ENCODE measurements at regions not wholly inside any gene's neighbourhood (a gene's known extent, or its start where the extent isn't known, plus 50 kb on each side); places are given as distances from the start of the nearest gene placed in this dataset.

GRCh38 chr5:34494111-34494755 lies 161.9 kb upstream of the RAI14 start:
- Mint-ChIP-seq H3K4me3 (no peak overlapping the region), H3K9me3 (peaks cover 16% of the 10 kb centered on the region), H3K36me3 (ENCODE audit: low read depth) (no peaks in the 10 kb centered on the region), H3K27ac (no peak overlapping the region), H3K27me3 (ENCODE audit: low read depth, poor library complexity) (no peaks in the 10 kb centered on the region), H3K4me1 (peaks cover 73% of the 10 kb centered on the region)
- DNase-seq = no peak
- no peak for TF ChIP-seq CTCF (IDR thresholded peaks at IDR 0.05)

- no peaks in the 10 kb centered on the region for H3K36me3 Mint-ChIP-seq (ENCODE audit: low read depth)
- peaks cover 16% of the 10 kb centered on the region for H3K9me3 Mint-ChIP-seq
- H3K4me1 Mint-ChIP-seq = peaks cover 70% of the 10 kb centered on the region
- no peak overlapping the region for H3K4me3 Mint-ChIP-seq
- TF ChIP-seq CTCF (IDR thresholded peaks at IDR 0.05) = no peak
- DNase-seq = no peak
- peaks cover 4% of the 10 kb centered on the region for H3K27me3 Mint-ChIP-seq (ENCODE audit: low read depth, poor library complexity)
- peak overlapping the region; percentile 6 for H3K27ac Mint-ChIP-seq
Observed at GRCh38 chr5:34495178-34495577, 160.9 kb upstream of the RAI14 start.

- Mint-ChIP-seq H3K4me3 (peak overlapping the region; percentile 18), H3K36me3 (ENCODE audit: low read depth) (no peaks in the 10 kb centered on the region), H3K4me1 (peaks cover 64% of the 10 kb centered on the region), H3K27ac (peak overlapping the region; percentile 54), H3K27me3 (ENCODE audit: low read depth, poor library complexity) (peaks cover 6% of the 10 kb centered on the region), H3K9me3 (peaks cover 16% of the 10 kb centered on the region)
- no peak for DNase-seq
- no peak for TF ChIP-seq CTCF (IDR thresholded peaks at IDR 0.05)
Observed at GRCh38 chr5:34496260-34496691, 159.9 kb upstream of the RAI14 start.

- Mint-ChIP-seq H3K4me1 (peaks cover 58% of the 10 kb centered on the region), H3K27ac (peak overlapping the region; percentile 89), H3K27me3 (ENCODE audit: low read depth, poor library complexity) (peaks cover 6% of the 10 kb centered on the region), H3K4me3 (peak overlapping the region; percentile 18), H3K9me3 (peaks cover 16% of the 10 kb centered on the region), H3K36me3 (ENCODE audit: low read depth) (no peaks in the 10 kb centered on the region)
- DNase-seq = peak; percentile 10
- no peak for TF ChIP-seq CTCF (IDR thresholded peaks at IDR 0.05)
Observed at GRCh38 chr5:34496701-34497469, 159.2 kb upstream of the RAI14 start.

GRCh38 chr5:34497470-34497808 lies 158.7 kb upstream of the RAI14 start:
- Mint-ChIP-seq H3K27me3 (ENCODE audit: low read depth, poor library complexity) (peaks cover 10% of the 10 kb centered on the region), H3K4me1 (peaks cover 63% of the 10 kb centered on the region), H3K27ac (peak overlapping the region; percentile 89), H3K36me3 (ENCODE audit: low read depth) (no peaks in the 10 kb centered on the region), H3K4me3 (no peak overlapping the region), H3K9me3 (peaks cover 16% of the 10 kb centered on the region)
- no peak for TF ChIP-seq CTCF (IDR thresholded peaks at IDR 0.05)
- DNase-seq = no peak
